DMS 273 (cell line): ENCODE measurements at regions not wholly inside any gene's neighbourhood (a gene's known extent, or its start where the extent isn't known, plus 50 kb on each side); places are given as distances from the start of the nearest gene placed in this dataset.
"Not testable (repeated sequence)": the region's sequence is repeated elsewhere in the genome, so short reads cannot be mapped to it uniquely, and the experiment has no call there.

Source experiments
- DNase-seq: peaks from one replicate; lab custom pipeline; 2025; ENCODE audit not compliant: unreplicated experiment; lab: John Stamatoyannopoulos, UW

- DNase-seq: not testable (repeated sequence)
Observed at GRCh38 chr2:111551428-111551827, 332.6 kb downstream of the ANAPC1 start.

GRCh38 chr2:111552625-111553024 lies 331.4 kb downstream of the ANAPC1 start:
- not testable (repeated sequence) for DNase-seq

- DNase-seq: not testable (repeated sequence)
Observed at GRCh38 chr2:111559301-111559700, 324.7 kb downstream of the ANAPC1 start.

- DNase-seq: not testable (repeated sequence)
Observed at GRCh38 chr2:111559814-111560213, 324.2 kb downstream of the ANAPC1 start.

GRCh38 chr2:111566068-111566467 lies 317.9 kb downstream of the ANAPC1 start:
- not testable (repeated sequence) for DNase-seq

- not testable (repeated sequence) for DNase-seq
Observed at GRCh38 chr2:111567233-111567632, 316.8 kb downstream of the ANAPC1 start.

- not testable (repeated sequence) for DNase-seq
Observed at GRCh38 chr2:111569356-111570199, 314.4 kb downstream of the ANAPC1 start.

GRCh38 chr2:111570300-111571114 lies 313.5 kb downstream of the ANAPC1 start:
- not testable (repeated sequence) for DNase-seq

- not testable (repeated sequence) for DNase-seq
Observed at GRCh38 chr2:111574803-111575202, 309.2 kb downstream of the ANAPC1 start.

- not testable (repeated sequence) for DNase-seq
Observed at GRCh38 chr2:111577154-111577885, 306.7 kb downstream of the ANAPC1 start.

GRCh38 chr2:111579500-111580134 lies 304.4 kb downstream of the ANAPC1 start:
- DNase-seq: not testable (repeated sequence)

- DNase-seq: not testable (repeated sequence)
Observed at GRCh38 chr2:111580616-111581015, 303.4 kb downstream of the ANAPC1 start.

GRCh38 chr2:111582090-111582489 lies 301.9 kb downstream of the ANAPC1 start:
- DNase-seq: not testable (repeated sequence)

GRCh38 chr2:111583480-111583879 lies 300.5 kb downstream of the ANAPC1 start:
- DNase-seq: not testable (repeated sequence)

- not testable (repeated sequence) for DNase-seq
Observed at GRCh38 chr2:111584540-111584939, 299.5 kb downstream of the ANAPC1 start.

- not testable (repeated sequence) for DNase-seq
Observed at GRCh38 chr2:111584950-111585349, 299.0 kb downstream of the ANAPC1 start.

- not testable (repeated sequence) for DNase-seq
Observed at GRCh38 chr2:111586014-111586413, 298.0 kb downstream of the ANAPC1 start.

- not testable (repeated sequence) for DNase-seq
Observed at GRCh38 chr2:111595072-111595471, 288.9 kb downstream of the ANAPC1 start.

- DNase-seq: not testable (repeated sequence)
Observed at GRCh38 chr2:111596808-111597705, 286.9 kb downstream of the ANAPC1 start.
